ENCODE measurements at regions not wholly inside any gene's neighbourhood (a gene's known extent, or its start where the extent isn't known, plus 50 kb on each side); places are given as distances from the start of the nearest gene placed in this dataset.

DNA sequence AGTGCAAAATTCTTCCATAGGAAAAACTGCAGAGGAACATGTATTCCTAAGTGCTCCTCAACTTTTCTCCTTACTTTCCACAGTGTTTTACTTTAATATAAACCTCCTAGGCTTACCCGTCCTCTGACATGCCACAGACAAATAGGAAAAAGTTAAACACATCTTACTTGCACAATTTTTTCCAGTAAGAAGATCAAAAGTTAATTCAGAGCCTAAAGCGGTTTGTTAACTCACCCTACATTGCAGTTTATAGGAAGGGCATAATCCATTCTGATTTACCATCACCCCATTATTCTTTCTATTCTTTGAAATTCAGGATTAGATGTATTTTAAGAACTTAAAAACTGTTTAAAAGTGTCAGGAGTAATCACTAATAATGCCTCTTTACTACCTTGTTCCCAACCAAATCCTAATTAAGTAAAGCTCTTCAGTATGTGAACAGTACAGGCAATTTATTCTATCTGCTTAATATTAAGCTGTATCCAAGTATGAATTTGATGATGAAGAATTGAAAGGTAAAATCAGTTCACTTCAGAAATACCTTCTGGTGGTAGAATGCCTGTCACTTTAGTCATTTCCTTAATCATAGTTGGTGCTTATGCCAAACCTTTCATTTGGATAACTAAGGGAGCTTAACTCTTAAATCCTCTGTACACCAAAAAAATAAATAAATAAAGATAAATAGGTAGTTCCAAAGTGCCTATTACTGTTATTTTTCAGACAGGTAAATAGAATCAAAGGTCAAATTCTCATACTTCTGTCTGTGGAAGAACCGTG, 292.0 kb downstream of the ALDH8A1 start:
- Histone ChIP-seq H3K27ac (no peak overlapping the region), H3K4me3 (no peak overlapping the region), H3K36me3 (no peaks in the 10 kb centered on the region), H3K9me3 (no peaks in the 10 kb centered on the region), H3K27me3 (replicated peaks in 1 of 7) (no peaks in the 10 kb centered on the region), H3K4me1 (peaks cover 0 to 5% (median 0%) of the 10 kb centered on the region in 6 donors)
- TF ChIP-seq, protein P1, sequence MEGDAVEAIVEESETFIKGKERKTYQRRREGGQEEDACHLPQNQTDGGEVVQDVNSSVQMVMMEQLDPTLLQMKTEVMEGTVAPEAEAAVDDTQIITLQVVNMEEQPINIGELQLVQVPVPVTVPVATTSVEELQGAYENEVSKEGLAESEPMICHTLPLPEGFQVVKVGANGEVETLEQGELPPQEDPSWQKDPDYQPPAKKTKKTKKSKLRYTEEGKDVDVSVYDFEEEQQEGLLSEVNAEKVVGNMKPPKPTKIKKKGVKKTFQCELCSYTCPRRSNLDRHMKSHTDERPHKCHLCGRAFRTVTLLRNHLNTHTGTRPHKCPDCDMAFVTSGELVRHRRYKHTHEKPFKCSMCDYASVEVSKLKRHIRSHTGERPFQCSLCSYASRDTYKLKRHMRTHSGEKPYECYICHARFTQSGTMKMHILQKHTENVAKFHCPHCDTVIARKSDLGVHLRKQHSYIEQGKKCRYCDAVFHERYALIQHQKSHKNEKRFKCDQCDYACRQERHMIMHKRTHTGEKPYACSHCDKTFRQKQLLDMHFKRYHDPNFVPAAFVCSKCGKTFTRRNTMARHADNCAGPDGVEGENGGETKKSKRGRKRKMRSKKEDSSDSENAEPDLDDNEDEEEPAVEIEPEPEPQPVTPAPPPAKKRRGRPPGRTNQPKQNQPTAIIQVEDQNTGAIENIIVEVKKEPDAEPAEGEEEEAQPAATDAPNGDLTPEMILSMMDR (IDR thresholded peaks at IDR 0.05 in 8 of 11, conservative IDR thresholded peaks at IDR 0.05 in 3 of 11): no peak
- no peak for TF ChIP-seq POLR2AphosphoS5 (IDR thresholded peaks at IDR 0.05)
- no peak for TF ChIP-seq POLR2A (IDR thresholded peaks at IDR 0.05)
- intact Hi-C loops (cut with DNase I; ENCODE audit: low total_unique reads): no loop called here
- WGBS, 5 donors: 78 to 89% (median 87%) methylated on average over 3 of the region's 3 CpGs
- no peak for DNase-seq

DNA sequence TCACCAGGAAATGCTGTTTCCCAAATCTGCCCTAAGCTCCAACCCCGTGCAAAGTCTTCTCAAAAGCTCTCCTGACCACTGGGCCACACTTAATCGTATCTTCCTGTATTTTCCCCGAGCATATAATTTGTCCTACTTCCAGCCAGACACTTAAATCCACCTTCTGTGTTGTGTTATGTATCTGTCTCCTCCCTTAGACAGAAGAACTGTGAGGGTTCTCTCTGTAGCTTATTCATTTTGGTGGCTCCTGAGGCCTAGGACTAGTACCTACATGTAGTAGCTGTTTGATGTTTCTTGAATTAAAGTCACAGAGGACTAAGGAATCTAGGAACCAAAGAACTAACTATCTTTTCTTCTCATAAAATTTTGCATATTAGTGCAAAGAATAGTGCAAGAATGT, 292.6 kb downstream of the ALDH8A1 start:
- Histone ChIP-seq H3K9me3 (no peaks in the 10 kb centered on the region), H3K27ac (no peak overlapping the region), H3K4me1 (peaks cover 0 to 2% (median 0%) of the 10 kb centered on the region in 6 donors), H3K27me3 (replicated peaks in 1 of 7) (no peaks in the 10 kb centered on the region), H3K4me3 (no peak overlapping the region), H3K36me3 (no peaks in the 10 kb centered on the region)
- TF ChIP-seq, protein P1 (IDR thresholded peaks at IDR 0.05 in 8 of 11, conservative IDR thresholded peaks at IDR 0.05 in 3 of 11): no peak
- TF ChIP-seq POLR2A (IDR thresholded peaks at IDR 0.05) (no peak), POLR2AphosphoS5 (IDR thresholded peaks at IDR 0.05) (no peak)
- intact Hi-C loops (cut with DNase I; ENCODE audit: low total_unique reads): no loop called here
- 74 to 97% (median 83%) methylated on average over 3 of the region's 3 CpGs for WGBS, 5 donors
- DNase-seq: no peak

GRCh38 chr6:134654751-134655150, 295.1 kb downstream of the ALDH8A1 start:
- TF ChIP-seq POLR2AphosphoS5 (IDR thresholded peaks at IDR 0.05): no peak
- TF ChIP-seq, protein P1 (IDR thresholded peaks at IDR 0.05 in 8 of 11, conservative IDR thresholded peaks at IDR 0.05 in 3 of 11): no peak
- DNase-seq: no peak
- intact Hi-C loops (cut with DNase I; ENCODE audit: low total_unique reads): no loop called here
- Histone ChIP-seq H3K27ac (no peak overlapping the region), H3K36me3 (no peaks in the 10 kb centered on the region), H3K4me3 (no peak overlapping the region), H3K27me3 (replicated peaks in 1 of 7) (no peaks in the 10 kb centered on the region), H3K9me3 (no peaks in the 10 kb centered on the region), H3K4me1 (no peaks in the 10 kb centered on the region)

DNA sequence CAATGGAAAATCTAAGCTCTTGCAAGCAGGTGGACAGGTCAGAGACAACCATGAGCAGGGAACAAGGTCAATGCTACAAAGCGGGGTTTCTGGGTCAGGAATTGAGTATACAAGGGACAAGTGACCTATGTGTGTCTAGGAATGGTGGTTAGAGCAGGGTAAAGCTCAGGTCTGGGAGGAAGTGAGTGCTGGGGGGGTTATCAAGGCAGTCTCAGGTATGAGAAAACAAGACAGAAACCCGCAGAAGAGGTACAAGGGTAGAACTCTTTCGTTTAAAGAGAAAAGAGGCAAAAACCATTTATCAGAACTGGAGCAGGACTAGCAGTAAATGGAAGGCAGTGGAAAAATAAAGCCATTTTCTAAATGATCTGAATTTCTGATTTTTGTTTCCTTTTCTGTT, 298.4 kb downstream of the ALDH8A1 start:
- Histone ChIP-seq H3K36me3 (no peaks in the 10 kb centered on the region), H3K27me3 (replicated peaks in 1 of 7) (no peaks in the 10 kb centered on the region), H3K27ac (no peak overlapping the region), H3K9me3 (no peaks in the 10 kb centered on the region), H3K4me1 (no peaks in the 10 kb centered on the region), H3K4me3 (no peak overlapping the region)
- intact Hi-C loops (cut with DNase I; ENCODE audit: low total_unique reads): no loop called here
- DNase-seq: no peak
- TF ChIP-seq POLR2AphosphoS5 (IDR thresholded peaks at IDR 0.05) (no peak), POLR2A (IDR thresholded peaks at IDR 0.05) (no peak)
- TF ChIP-seq, protein P1 (IDR thresholded peaks at IDR 0.05 in 8 of 11, conservative IDR thresholded peaks at IDR 0.05 in 3 of 11): no peak
- 85 to 95% (median 91%) methylated on average over 3 of the region's 3 CpGs for WGBS, 5 donors

All from spleen (tissue), 11 donors.